Breast epithelium (tissue), 3 donors: ENCODE measurements at regions not wholly inside any gene's neighbourhood (a gene's known extent, or its start where the extent isn't known, plus 50 kb on each side); places are given as distances from the start of the nearest gene placed in this dataset.

ENCODE experiments used
- POLR2A ChIP-seq: fragments of 450-650 bp; IDR thresholded peaks from one replicate; pipeline ENCODE4 v1.6.1; 2016; ENCODE audit warnings: antibody characterized with exemption, mild to moderate bottlenecking, moderate library complexity
- POLR2AphosphoS5 ChIP-seq, 3 donors: sonication (generic); formaldehyde crosslinking; IDR thresholded peaks; one replicate each; pipeline ENCODE4 v1.6.1; 2017; ENCODE audit warnings: antibody characterized with exemption in 3 of 3

DNA sequence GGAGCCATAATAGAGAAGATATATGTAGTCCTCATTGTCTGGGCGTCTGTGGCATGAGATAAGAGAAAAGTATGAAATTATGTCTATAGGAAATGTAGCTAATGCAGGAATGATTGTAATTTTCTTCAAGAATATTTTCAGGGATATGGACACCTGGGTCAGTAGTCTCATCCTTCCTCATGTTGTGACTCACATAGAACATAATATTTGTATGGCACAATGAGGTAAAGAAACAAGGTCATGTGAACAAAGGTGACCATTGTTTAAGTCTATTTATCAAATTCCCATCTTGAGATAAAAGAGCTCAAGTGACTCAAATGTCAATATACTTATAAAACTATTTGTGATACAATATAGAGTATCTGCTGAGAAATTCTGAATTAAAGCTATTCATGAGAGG lies 345.5 kb upstream of the ROBO1 start:
- TF ChIP-seq POLR2AphosphoS5 (IDR thresholded peaks at IDR 0.05) (no peak), POLR2A (no peak)
